ENCODE measurements at regions not wholly inside any gene's neighbourhood (a gene's known extent, or its start where the extent isn't known, plus 50 kb on each side); places are given as distances from the start of the nearest gene placed in this dataset.

DNA sequence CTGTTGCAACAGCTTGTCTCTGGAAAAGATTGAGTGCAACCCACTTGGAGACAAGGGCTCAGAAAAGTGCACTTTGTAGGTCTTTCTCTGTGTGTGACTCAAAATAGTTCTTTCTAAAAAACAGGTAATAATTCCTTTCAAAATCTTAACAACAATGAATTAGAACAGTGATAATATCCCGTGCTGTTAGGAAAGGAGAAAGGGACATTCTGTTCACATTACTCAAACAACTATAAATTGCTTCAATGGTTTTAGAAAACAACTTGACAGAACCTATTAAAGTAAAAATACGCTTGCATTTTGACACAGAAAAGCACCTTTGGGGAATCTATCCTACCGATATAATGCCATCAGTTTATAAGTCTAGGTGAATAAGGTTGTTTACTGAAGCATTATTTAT lies 468.1 kb upstream of the DPP6 start:
- TF ChIP-seq, protein P1, sequence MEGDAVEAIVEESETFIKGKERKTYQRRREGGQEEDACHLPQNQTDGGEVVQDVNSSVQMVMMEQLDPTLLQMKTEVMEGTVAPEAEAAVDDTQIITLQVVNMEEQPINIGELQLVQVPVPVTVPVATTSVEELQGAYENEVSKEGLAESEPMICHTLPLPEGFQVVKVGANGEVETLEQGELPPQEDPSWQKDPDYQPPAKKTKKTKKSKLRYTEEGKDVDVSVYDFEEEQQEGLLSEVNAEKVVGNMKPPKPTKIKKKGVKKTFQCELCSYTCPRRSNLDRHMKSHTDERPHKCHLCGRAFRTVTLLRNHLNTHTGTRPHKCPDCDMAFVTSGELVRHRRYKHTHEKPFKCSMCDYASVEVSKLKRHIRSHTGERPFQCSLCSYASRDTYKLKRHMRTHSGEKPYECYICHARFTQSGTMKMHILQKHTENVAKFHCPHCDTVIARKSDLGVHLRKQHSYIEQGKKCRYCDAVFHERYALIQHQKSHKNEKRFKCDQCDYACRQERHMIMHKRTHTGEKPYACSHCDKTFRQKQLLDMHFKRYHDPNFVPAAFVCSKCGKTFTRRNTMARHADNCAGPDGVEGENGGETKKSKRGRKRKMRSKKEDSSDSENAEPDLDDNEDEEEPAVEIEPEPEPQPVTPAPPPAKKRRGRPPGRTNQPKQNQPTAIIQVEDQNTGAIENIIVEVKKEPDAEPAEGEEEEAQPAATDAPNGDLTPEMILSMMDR (IDR thresholded peaks at IDR 0.05; ENCODE audit: low read depth, low read length): no peak
- no peak for TF ChIP-seq EZH2phosphoT487 (IDR thresholded peaks at IDR 0.05; ENCODE audit: low read depth)
